ENCODE measurements at regions not wholly inside any gene's neighbourhood (a gene's known extent, or its start where the extent isn't known, plus 50 kb on each side); places are given as distances from the start of the nearest gene placed in this dataset.
A peak's percentile ranks its signal among the peaks of the same experiment; 100 is the strongest.

- peak; percentile 50 for DNase-seq (ENCODE audit: low read depth)
- no peak overlapping the region for H3K4me3 ChIP-seq (ENCODE audit: low read depth, low read length)
- TF ChIP-seq CTCF (conservative IDR thresholded peaks at IDR 0.05; ENCODE audit: low read depth, low read length), result no peak
These were observed 303.4 kb downstream of the FAT3 start for GRCh38 chr11:92528001-92528400.

GRCh38 chr11:92531065-92531739, 306.6 kb downstream of the FAT3 start:
- DNase-seq (ENCODE audit: low read depth), result no peak
- no peak for TF ChIP-seq CTCF (conservative IDR thresholded peaks at IDR 0.05; ENCODE audit: low read depth, low read length)

GRCh38 chr11:92533657-92534335, 309.2 kb downstream of the FAT3 start:
- no peak for DNase-seq (ENCODE audit: low read depth)
- no peak for TF ChIP-seq CTCF (conservative IDR thresholded peaks at IDR 0.05; ENCODE audit: low read depth, low read length)
- H3K4me3 ChIP-seq (ENCODE audit: low read depth, low read length), result no peak overlapping the region

More at GRCh38 chr11:92531065-92531739, 306.6 kb downstream of the FAT3 start:
- no peak overlapping the region for H3K4me3 ChIP-seq (ENCODE audit: low read depth, low read length)

DNA sequence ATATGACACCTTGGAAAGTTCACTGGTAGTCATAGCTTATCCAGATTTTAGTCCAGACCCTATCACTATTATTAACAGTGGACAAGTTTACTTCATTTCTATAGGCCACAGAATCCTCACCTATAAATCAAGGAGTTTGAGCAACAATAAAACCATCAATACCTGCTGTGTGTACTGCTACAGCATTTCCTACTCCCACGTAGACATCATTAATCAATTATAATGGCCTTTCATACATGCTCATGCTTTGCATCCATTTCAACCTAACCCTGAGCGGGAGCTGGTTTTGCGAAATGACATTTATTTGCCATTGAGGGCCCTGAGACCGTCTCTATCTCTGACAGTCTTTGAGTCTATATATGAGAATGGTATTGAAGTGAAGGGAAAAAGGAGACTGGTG, 312.3 kb downstream of the FAT3 start:
- no peak for TF ChIP-seq CTCF (conservative IDR thresholded peaks at IDR 0.05; ENCODE audit: low read depth, low read length)
- no peak for DNase-seq (ENCODE audit: low read depth)

GRCh38 chr11:92540096-92540495, 315.5 kb downstream of the FAT3 start:
- no peak overlapping the region for H3K4me3 ChIP-seq (ENCODE audit: low read depth, low read length)
- no peak for DNase-seq (ENCODE audit: low read depth)
- TF ChIP-seq CTCF (conservative IDR thresholded peaks at IDR 0.05; ENCODE audit: low read depth, low read length), result no peak

More for the DNA sequence above, 312.3 kb downstream of the FAT3 start:
- H3K4me3 ChIP-seq (ENCODE audit: low read depth, low read length), result no peak overlapping the region

DNA sequence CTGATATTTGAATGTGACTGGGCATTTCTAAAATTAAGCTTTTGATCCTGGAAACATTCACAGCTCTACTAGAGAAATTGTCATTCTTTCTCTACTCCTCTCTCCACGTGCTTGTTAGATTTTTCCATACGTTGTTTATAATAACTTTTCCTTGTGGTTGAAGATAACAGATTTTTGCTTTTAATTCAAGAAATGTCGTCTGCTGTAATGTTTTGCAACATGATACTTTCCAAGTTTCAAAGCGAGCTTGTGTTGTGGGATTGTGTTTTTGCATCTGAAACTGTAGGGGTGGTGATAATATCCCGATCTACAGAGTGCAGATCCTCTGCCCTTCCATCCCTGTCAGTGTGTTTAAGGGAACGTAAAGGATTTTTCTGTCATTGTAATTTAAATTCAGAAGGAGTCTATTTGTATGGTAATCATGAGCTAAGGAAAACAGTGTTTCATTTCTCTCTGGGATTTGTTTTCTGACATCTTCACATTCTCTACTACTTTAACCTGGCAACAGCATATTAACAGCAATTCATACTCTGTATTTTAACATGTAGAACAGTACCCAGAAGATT, 321.4 kb downstream of the FAT3 start:
- no peak for TF ChIP-seq CTCF (conservative IDR thresholded peaks at IDR 0.05; ENCODE audit: low read depth, low read length)
- H3K4me3 ChIP-seq (ENCODE audit: low read depth, low read length), result no peak overlapping the region
- DNase-seq (ENCODE audit: low read depth), result no peak

All from choroid plexus epithelial cell (primary cell).